HL-60/S4 treated with retinoic acid at 250 ng/mL for 4 days and 3 days (cell line): ENCODE measurements at regions not wholly inside any gene's neighbourhood (a gene's known extent, or its start where the extent isn't known, plus 50 kb on each side); places are given as distances from the start of the nearest gene placed in this dataset.

Experiments used
- in situ Hi-C: fragments of 300-500 bp; cut with MboI; formaldehyde crosslinking; loops from 2 replicates; pipeline ENCODE4 v1.7.0; 2022; ENCODE audit warnings: low sequenced_read_pairs

- in situ Hi-C loops: no loop called here
These were observed 285.6 kb upstream of the SORCS1 start for GRCh38 chr10:107450056-107450455.

GRCh38 chr10:107444443-107444842, 279.9 kb upstream of the SORCS1 start:
- in situ Hi-C loops: no loop called here

DNA sequence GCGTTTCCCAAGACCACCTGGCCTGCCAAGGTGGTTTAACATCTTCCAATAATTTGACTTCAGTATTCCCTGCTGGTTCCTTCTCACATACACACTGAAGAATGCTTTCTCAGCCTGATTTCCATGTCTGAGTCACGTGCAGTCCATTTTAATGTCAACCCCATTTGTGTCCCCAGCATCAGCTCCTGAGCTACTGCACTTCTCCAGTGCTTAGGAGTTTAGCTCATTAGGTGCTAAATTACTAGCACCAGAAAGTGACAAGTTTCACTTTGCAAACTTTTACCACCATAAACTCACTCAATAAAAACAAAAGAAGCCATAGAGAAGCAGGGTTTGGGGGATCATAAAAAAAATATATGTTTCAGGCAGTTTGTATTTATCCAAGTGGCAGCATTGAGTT, 279.3 kb upstream of the SORCS1 start:
- in situ Hi-C loops: no loop called here

- in situ Hi-C loops: no loop called here
These were observed 278.8 kb upstream of the SORCS1 start for GRCh38 chr10:107443326-107443725.

DNA sequence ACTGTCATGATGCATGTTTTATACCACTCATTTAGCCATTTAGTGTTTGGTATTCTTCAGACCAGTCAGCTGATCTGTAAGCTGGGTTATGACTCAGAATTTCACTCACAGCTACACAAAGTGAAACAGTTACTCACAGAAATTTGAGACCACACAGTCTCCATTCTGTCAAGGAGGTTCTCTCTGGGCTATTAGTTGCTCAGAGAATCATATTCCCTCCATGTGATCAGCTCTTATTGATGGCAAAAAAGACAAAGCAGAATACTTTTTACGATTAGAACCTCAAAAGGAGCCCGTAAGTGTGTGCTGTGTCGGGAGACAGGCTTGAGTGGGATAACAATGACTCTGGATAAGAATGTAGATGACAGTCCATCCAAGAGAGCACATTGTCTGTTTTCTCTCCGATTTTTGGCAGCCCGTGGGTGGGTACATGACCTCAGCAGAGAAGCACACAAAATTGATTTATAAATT, 277.6 kb upstream of the SORCS1 start:
- in situ Hi-C loops: no loop called here

GRCh38 chr10:107440741-107441140, 276.2 kb upstream of the SORCS1 start:
- in situ Hi-C loops: no loop called here

DNA sequence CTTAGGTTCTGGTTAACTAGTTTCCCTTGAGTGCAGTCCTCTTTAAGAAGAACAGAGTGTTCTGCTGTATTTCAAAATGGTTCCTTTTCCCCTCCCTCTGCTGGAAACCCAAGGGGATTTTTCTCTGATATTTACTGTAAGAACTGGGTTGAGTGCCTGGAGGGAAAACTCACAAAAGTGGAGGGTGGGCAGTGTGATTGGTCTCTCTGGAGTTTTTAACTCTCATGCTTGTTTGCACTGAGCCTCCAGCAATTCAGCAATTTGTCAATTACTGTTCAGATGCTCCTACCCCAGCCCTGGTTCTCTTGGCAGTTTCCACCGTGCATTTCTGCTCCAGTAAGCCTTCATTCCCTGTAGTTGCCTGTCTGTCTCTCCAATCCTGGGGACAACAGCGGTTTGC, 273.4 kb upstream of the SORCS1 start:
- in situ Hi-C loops: no loop called here

- in situ Hi-C loops: no loop called here
These were observed 272.1 kb upstream of the SORCS1 start for GRCh38 chr10:107436568-107436967.

- in situ Hi-C loops: no loop called here
These were observed 270.3 kb upstream of the SORCS1 start for GRCh38 chr10:107434854-107435253.

- in situ Hi-C loops: no loop called here
These were observed 269.7 kb upstream of the SORCS1 start for GRCh38 chr10:107434201-107434600.

- in situ Hi-C loops: no loop called here
These were observed 269.1 kb upstream of the SORCS1 start for GRCh38 chr10:107433605-107434004.

DNA sequence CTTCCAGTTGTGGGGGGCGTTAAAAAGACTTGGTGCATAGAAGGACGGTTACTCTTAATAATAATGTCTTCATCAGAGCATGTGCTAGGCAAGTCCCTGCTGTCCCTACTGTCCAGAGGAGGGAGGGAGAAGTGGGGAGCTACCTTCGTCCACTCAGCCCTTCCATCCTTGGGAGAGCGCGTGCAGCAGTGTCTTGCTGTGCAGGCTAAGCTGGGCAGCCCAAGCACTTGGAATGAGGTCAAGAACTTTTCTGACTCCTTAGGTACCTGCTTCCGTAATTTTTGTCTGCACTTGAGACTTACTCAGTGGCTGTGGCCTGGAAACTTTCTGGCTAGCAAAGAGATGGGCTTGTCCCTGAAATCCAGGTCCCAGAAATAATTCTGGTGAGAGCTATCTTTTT, 265.9 kb upstream of the SORCS1 start:
- in situ Hi-C loops: no loop called here

- in situ Hi-C loops: no loop called here
These were observed 262.5 kb upstream of the SORCS1 start for GRCh38 chr10:107427016-107427415.

DNA sequence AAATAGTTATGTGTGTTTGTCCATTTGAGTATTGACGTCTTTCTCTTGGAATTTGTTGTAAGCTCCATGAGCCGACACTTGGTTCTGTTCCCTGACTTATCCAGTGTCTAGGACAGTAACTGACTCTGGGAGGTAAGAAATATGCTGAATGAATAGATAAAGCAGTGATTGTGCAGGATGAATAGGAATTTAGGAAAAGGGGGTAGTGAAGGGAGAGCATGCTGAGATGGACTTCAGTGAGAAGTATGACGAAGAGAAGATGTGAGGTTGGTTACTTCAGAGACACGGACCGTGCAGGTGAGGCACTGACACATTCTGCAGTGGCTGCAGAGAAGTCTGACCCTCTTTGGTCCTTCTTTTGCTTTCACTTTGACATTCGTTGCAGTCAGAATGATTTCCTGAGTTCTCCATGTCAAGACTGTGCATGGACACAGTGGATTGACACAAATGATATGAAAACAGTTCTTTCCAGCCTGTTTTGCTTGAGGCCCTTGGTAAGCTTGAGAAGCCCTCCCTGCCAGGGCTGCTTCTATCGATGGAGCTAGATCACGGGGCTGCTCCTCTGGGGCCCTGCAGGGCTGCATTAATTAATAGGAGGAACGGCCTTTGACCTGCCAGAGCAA, 261.5 kb upstream of the SORCS1 start:
- in situ Hi-C loops: no loop called here

DNA sequence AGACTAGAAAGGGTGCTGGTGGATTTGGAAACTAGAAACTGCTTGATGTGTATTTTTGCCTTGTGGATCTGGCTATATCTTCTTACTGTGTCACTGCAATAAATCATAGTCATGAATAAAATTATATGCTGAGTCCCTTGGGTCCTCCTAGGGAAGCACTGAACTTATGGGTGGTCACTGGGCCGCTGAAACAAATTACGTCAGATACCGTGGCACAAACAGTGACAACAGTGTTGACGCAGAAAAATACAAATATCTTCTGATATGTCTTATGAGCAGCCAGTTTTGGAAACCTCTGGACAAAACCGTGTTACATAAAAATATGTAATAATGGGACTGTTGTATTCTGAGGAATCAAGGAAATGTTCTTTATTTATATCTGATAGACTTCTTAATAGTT, 260.1 kb upstream of the SORCS1 start:
- in situ Hi-C loops: loop anchor here (25.0 kb wide), 1 partner anchor 388 kb away; no protein-coding TSS in a partner anchor

GRCh38 chr10:107423903-107424302, 259.4 kb upstream of the SORCS1 start:
- in situ Hi-C loops: loop anchor here (25.0 kb wide), 1 partner anchor 388 kb away; no protein-coding TSS in a partner anchor

DNA sequence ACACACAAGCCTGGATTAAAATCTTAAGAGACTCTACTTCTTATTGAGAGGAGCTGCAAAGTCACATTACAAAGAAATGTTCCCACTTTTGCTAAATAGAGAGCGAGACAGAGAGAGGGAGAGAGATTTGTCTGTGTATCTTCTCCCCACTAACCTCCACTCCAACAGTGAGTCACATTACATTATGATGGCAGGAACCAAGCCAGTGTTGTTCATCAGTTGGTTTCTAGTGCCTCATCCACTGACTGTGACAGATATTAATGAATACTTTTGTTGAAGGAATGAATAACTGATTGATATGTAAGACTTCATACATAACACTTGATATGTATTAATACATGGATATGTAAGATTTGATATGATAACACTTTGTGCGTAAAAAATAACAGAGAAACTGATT, 258.2 kb upstream of the SORCS1 start:
- in situ Hi-C loops: loop anchor here (25.0 kb wide), 1 partner anchor 390 kb away; no protein-coding TSS in a partner anchor

DNA sequence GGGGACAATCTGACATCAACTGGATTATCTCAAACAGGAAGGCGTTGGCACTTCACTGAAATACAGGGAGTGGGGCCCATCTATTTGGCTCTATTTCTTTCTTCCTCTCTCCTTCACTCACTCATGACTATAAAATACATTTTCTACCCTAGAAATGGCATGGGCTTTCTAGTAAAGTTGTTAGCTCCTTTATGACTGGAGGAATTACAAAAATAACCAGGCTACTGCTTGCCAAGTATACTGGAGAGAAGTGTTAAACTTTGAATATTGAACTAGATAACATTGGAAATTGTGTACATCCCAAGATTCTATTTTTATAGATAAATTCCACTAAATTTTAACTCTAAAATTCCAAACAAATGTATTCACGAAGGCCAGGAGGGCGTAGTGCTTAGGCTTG, 255.7 kb upstream of the SORCS1 start:
- in situ Hi-C loops: loop anchor here (25.0 kb wide), 1 partner anchor 392 kb away; no protein-coding TSS in a partner anchor

GRCh38 chr10:107418085-107418806, 253.7 kb upstream of the SORCS1 start:
- in situ Hi-C loops: loop anchor here (25.0 kb wide), 1 partner anchor 394 kb away; no protein-coding TSS in a partner anchor

DNA sequence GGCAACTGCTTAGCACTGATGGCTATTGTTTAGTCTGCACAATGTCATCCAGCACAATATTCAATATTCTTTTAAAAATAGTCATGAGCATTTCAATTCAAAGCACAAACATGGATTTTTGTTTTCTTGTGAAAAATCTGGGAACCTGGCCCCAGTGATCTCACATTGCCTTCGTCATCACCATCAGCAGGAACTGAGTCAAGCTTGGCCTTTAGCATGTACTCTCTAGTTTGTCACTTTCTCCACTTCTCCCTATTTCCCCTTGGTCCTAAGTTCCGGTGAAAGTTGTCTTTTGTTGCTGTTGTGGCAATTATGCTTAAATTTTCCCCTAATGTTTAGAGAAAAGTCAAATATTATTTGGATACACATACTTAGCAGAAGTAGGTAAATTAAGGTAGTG, 252.9 kb upstream of the SORCS1 start:
- in situ Hi-C loops: loop anchor here (25.0 kb wide), 1 partner anchor 395 kb away; no protein-coding TSS in a partner anchor

DNA sequence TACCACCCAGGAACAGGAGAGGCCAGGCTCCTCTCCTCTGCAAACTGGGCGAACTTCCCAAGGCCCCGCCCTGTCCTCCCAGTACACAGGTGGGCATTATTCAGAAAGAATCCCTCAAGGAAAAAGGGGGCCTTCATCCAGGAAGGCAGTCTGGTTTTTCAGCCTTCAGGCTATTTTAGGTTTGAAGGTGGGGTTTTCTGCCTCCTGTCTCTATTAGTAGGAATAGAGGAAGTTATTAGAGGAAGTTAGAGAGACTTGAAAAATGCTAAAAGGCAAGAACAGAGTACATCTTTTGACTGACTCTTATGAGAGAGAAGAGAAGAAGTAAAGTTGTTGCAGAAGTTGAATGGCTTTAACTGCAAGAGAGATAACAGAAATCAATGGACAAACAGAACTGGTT, 250.9 kb upstream of the SORCS1 start:
- in situ Hi-C loops: loop anchor here (25.0 kb wide), 1 partner anchor 397 kb away; no protein-coding TSS in a partner anchor

GRCh38 chr10:107413971-107414370, 249.5 kb upstream of the SORCS1 start:
- in situ Hi-C loops: loop anchor here (25.0 kb wide), 1 partner anchor 398 kb away; no protein-coding TSS in a partner anchor
